Erythroblast (primary cell): ENCODE measurements at regions not wholly inside any gene's neighbourhood (a gene's known extent, or its start where the extent isn't known, plus 50 kb on each side); places are given as distances from the start of the nearest gene placed in this dataset.

Source experiments
- DNase-seq, 2 experiments: peaks; one replicate each; lab custom pipeline; 2025; lab: John Stamatoyannopoulos, UW
- GATA1 ChIP-seq: IDR thresholded peaks from 2 replicates; pipeline ENCODE4 v1.6.1; 2011; ENCODE audit warnings: low read depth, mild to moderate bottlenecking, control low read depth, low read length, moderate library complexity
- POLR2A ChIP-seq: IDR thresholded peaks from 2 replicates; pipeline ENCODE4 v1.6.1; 2011; ENCODE audit warnings: mild to moderate bottlenecking, low read length

DNA sequence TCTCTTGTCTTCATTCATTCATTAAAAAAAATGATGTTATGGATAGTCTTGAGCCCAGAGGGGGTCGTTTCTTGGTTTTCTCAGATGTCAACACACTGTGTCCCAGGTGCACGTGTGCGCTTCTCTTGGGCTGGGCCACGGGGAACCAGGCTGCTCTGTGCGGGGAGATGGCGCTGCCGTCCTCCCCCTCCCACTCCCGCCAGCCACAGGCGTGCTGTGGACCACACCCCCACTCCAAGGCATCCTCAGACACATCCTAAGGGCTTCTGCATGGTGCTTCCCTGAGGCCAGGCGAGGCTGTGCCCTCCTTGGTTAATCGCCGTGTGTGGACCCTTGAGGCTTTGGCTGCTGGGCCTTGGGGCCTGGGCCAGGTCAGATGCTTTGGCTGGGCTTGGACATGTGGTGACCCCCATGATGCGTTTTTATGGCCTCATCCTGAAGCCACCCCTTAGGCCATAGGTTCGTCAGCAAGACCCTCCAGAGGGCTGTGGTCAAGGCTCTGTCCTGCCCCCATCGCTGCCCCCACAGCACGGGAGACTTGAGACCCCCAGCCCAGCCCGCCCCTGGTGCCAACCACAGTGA, 245.7 kb upstream of the CIBAR2 start:
- no peak for TF ChIP-seq POLR2A
- TF ChIP-seq GATA1: no peak
- no peak for DNase-seq

DNA sequence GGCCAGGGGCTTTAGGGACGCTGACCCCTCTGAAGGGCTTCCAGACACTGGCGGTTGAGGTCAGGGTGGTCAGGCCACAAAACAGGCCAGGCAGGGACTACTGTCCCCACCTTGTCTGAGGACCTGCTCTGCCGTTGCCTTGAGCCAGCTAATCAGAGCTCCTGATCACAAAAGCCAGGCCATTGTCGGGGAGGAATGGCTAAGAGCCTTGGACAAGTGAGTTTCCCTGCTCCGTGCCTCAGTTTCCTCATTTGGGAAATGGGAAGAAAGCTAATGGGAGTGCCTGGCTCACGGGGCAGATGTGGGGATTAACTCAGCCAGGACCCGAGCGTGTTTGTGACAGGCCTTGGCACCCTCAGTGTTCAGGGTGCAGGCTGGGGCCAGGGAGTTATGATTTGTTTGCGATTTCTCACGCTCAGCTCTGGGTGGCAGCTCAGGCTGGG, 246.5 kb upstream of the CIBAR2 start:
- TF ChIP-seq GATA1 (no peak), POLR2A (no peak)

DNA sequence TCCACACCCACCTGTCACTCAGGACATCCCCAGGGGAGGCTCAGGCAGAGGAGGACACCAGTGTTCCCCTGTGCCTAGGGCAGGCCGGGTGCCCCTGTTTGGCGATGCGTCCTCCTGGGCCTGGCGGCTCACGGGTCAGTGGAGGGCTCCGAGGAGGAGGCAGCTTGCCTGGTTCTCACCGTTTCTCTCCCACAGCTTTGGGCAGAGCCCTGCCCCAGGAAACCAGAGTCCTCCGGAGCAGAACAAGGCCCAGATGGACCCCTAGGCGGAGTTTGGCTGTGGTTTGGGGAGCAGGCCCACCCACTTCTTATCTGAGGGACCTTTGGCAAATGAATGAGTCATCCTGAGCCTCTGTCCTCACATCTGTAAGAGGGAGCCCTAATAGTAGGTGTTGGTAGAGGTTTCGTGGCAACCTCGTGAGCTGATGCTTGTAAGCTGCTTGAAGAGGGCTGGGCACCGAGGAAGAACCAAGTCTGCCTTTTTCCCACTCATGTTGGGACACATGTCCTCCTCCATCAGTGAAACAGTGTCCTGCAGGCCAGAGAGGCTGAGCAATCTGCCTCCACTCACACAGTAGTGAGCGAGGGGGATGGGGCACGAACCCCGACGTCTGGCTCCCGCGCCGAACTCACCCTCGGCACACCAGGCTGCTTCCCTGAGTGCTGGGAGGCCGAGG, 247.0 kb upstream of the CIBAR2 start:
- no peak for TF ChIP-seq POLR2A
- no peak for TF ChIP-seq GATA1
- peak; percentile 85 to 86 for DNase-seq

More for the DNA sequence above, 246.5 kb upstream of the CIBAR2 start:
- no peak for DNase-seq

DNA sequence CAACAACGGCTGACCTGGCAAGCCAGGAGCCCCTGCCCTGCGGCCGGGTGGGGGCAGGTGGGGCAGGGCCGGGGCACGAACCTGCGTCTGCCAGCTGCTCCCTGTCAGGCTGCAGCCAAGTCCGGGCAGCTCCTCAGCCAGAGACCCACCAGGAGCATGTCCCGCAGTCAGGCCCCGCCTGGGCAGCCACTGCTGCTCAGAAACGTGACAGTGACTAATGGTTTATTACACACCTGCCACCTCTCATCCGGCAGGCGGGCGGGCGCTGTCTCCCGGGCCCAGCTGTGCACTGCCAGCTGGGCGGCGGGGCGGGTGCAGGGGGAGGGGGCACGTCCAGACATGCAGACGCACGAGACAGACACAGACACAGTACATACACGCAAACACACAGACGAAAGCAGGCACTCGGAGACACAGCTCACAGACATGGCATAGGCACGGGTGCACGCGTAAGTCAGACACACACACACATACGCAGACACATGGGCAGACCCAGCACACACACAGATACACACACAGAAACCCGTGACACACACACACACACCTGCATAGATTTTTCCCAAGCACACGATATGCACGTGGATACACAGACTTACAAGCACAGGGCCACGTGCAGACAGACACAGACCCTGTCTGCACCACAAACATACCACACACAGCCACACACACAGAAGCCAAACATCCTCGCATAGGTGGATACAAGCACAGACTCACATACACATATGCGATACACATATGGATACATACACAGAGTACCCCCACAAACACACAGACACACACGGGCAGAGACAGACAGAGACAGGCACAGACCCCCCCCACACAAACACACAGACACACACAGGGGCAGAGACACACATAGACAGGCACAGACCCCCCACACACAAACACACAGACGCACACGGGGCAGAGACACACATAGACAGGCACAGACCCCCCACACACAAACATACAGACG, 248.3 kb upstream of the CIBAR2 start:
- TF ChIP-seq GATA1 (no peak), POLR2A (no peak)
- no peak for DNase-seq

DNA sequence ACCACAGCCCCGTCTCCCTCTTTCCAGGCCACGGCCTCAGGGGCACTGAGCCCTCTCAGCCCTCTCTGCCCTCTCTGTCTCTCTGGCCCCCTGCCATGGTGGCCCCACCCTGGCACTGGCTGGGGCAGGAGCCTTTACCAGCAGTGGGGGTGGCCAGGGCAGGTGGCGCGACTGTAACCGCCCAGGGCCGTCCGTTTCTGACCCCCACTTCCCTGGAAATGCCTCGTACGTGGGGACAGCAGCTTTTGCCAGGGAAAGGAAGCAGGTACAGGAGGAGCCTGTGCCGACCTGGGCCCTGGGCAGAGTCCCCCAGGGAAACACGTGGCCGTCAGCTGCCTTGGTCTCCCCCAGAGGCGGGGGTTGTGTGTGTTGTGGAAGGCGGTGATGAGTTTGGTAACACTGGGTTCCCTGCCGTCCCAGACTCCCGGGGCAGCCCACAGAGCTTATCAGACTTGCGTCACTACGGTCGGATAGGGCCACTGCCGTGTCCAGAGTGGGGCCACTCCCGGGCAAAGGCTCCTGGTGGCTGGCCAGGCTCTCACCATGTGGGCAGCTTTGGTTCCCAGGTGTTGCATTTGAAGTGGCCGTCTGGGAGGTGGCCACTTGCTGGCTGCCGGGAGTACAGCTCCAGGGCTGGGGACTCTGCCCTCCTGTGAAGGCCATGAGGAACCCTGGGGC, 249.3 kb upstream of the CIBAR2 start:
- no peak for TF ChIP-seq POLR2A
- no peak for TF ChIP-seq GATA1
- no peak for DNase-seq

DNA sequence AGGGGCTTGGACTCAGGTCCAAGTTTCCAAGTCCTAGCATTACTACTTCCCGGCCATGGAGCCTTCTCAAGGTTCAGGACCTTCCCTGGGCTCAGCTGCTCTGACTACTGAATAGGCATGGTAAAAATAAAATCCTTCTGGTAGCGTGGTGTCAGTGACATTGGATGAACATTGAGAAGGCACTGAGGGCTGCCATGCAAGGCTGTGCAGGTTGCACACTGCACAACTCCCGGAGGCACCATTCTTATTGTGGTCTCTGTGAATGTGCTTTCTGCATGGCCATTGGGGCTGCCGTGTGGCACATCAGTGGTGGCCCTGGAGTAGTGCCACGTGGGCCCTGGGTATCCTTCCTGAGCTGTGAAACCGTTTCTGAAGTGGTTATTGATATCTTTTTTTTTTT, 250.2 kb upstream of the CIBAR2 start:
- DNase-seq: no peak
- TF ChIP-seq GATA1 (no peak), POLR2A (no peak)

DNA sequence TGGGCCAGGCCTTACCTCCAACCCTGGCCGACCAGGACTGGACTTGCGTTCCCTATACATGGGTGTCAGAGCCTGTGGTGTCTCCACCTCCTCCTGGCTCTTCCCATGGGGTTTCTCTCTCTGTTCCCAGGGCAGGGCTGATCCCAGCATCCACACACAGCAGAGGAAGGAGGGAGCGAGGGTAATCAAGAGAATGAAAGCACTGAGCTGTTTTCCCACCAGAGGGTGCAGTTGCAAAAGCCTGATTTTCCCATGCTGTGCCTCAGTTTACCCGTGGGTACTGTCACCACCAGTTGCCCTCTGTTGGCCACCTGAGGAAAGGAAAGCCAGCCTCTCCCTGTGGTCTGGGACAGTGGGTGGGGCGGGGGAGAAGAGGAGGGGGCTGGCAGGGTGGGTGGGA, 249.7 kb upstream of the GSE1 start:
- DNase-seq: no peak

DNA sequence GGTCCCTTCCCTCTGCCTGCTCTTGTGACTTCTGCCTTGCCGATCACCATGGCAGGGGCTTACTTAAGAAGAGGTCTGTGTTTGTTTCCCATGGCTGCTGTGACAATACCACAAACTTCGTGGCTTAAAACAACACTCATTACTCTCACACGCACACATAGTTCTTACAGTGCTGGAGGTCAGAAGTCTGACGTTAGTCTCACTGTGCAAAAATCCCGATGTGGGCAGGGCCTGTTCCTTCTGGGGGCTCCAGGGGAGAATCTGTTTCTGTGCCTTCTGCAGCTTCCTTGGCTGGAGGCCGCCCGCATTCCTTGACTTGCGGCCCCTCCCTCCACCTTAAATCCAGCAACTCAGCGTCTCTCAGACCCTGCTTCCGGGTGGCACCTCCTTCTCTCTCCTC, 249.2 kb upstream of the GSE1 start:
- no peak for DNase-seq
- TF ChIP-seq POLR2A (no peak), GATA1 (no peak)

More for the DNA sequence above, 249.7 kb upstream of the GSE1 start:
- TF ChIP-seq GATA1 (no peak), POLR2A (no peak)

DNA sequence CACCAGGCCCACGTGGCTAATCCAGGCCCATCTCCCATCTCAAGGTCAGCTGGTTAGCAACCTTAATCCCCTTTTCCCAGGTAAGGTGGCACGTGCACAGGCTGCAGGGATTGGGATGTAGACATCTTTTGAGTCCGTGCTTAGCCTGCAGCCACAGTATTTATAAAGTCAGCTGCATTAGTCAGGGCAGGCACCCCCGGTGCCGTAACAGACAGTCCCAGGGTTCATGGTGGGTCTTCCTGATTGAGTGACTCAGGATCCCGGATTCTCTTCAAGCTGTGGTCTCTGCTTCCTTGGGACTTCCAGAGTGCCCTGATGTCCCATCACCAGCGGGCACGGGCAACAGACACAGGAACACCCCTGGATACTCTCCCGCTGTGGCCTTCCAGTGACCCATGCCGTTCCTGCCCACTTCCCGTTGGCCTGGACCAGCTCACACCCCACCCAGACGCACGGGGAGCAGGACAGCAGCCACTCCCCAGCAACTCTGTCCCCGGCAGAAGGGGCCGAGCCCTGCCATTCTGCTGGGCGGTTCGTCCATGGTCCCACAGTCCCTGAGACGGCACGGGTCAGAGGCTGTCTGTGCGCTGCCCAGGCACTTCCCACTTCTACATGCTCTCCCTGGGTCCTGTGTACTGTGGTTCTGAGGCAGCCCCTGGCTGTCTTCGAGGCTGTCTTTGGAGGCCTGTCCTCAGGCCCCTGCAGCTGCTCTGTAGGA, 248.6 kb upstream of the GSE1 start:
- no peak for DNase-seq
- TF ChIP-seq POLR2A (no peak), GATA1 (no peak)

DNA sequence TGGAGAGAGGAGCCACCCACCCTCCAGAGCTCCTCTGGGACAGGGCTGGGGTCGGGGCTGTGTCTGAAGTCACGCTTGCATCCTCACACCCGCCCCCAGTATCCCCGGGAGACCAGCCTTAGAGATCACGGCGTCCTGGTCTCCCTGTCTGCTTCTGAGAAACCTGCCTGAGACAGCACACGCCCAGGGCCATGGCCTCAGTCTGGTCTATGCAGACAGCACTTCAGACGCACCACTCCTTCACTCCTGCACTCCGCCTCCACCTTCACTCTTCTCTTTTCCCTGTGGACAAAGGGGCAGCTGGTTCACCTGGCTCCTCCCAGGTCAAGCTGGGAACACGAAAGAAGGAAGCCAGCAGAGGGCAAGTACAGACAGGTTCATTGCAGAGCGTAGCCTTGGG, 248.0 kb upstream of the GSE1 start:
- DNase-seq: no peak

DNA sequence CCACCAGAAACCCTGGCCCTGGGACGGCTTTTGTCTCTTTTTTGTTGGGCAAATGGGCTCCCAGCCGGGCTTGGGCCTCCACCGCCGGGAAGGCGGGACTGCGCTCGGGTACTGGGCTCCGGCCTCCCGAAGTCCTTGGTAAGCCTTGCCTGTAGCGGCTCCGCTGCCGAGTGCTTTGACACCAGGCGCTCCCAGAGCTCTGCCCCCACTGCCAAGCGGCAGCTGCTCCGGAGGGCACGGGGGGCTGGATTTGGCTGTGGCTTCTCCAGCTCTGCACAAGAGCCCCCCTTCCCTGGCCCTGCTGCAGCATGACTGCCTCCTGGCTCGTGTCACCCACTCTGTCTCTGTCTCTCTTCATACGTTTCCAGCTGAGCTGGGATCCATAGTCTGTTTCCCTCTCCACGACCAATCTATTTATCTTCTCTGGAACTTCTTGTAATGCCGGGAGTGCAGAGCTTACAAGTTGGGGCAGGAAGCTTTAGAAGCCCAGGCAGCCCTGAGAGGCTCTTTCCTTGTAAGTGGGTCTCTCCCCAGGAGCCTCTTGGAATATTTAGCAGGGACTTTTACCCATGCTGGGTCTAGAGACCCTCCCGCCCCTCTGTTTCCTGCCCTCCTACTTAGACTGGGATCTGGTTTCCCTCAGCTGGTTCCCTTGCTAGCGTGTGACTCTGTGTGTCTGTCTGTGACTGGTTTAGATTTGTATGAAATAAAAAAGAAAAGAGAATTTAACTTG, 246.9 kb upstream of the GSE1 start:
- TF ChIP-seq POLR2A (no peak), GATA1 (no peak)
- no peak for DNase-seq

More for the DNA sequence above, 248.0 kb upstream of the GSE1 start:
- TF ChIP-seq POLR2A (no peak), GATA1 (no peak)

DNA sequence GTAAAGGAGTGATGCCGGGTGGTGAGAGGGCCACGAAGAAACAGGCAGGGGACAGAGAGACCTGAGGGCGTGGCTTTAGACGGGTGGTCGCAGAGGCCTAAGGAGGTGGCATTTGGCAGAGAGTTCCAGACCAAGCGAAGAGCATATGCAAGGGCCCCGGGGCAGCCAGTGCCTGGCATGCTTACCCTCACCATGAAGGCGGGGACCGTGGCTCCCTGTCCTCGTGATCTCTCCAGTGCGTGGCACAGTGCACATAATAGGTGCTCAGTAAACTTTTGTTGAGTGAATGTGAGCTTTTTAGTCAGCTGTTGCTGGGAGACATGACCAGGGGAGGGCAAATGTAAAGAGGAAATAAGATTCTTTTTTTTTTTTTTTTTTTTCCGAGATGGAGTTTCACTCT, 245.6 kb upstream of the GSE1 start:
- no peak for DNase-seq
- no peak for TF ChIP-seq POLR2A
- TF ChIP-seq GATA1: no peak
